GM21825 (cell line): ENCODE measurements at regions not wholly inside any gene's neighbourhood (a gene's known extent, or its start where the extent isn't known, plus 50 kb on each side); places are given as distances from the start of the nearest gene placed in this dataset.
"Not testable (repeated sequence)": the region's sequence is repeated elsewhere in the genome, so short reads cannot be mapped to it uniquely, and the experiment has no call there.

Source experiments
- ATAC-seq: cut with Tn5 transposase; IDR thresholded peaks from one replicate; pipeline ENCODE4 v1.9.1; 2021; ENCODE audit warnings: mild to moderate bottlenecking, moderate library complexity; ENCODE audit not compliant: unreplicated experiment

- ATAC-seq = no peak
Measured at GRCh38 chr21:33974513-33975468, 59.2 kb upstream of the ATP5PO start.

DNA sequence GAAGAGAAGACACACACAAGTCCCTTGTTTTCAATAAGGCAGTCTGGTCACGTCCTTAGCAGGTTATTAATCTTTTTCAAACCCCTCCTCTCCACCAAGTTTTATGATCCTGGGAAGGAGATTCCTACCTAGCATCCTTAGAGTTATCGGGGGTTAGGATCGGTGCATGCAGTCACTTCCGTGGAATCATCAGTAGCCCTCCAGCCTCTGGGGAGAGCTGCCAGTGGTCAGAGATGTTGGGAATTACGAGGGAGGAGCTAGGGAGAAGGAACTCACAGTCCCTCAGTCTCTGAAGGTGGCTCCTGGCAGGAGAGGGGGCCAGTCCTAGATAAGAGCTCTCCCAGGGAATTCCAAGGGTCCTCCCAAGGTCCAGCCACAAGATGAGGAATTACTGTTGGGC lies 57.7 kb upstream of the ATP5PO start:
- ATAC-seq = no peak

DNA sequence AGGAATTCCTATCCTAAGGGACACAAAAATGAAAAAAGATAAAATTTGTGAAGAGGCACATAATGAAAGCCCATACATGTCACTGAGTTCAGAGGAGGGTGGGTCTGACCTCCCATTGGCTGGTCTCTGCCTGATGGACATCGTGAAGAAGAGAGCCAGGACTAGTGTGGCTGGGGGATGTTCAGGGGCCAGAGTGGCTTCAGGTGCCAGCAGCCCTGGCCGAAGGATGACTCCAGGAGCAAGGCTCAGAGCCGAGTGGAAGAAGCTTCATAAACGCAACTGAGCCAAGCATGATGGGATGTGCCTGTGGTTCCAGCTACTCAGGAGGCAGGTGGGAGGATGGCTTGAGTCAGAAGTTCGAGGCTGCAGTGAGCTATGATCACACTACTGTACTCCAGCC lies 56.9 kb upstream of the ATP5PO start:
- no peak for ATAC-seq

- ATAC-seq = no peak
Measured at GRCh38 chr21:33971492-33972013, 55.9 kb upstream of the ATP5PO start.

- ATAC-seq = no peak
Measured at GRCh38 chr21:33969581-33969980, 54.0 kb upstream of the ATP5PO start.

GRCh38 chr21:33968995-33969348 lies 53.4 kb upstream of the ATP5PO start:
- ATAC-seq = no peak

GRCh38 chr21:33968080-33968994 lies 52.7 kb upstream of the ATP5PO start:
- ATAC-seq = no peak

GRCh38 chr21:33967086-33967571 lies 51.5 kb upstream of the ATP5PO start:
- no peak for ATAC-seq

- ATAC-seq = no peak
Measured at GRCh38 chr21:33966324-33966949, 50.8 kb upstream of the ATP5PO start.

GRCh38 chr21:33965662-33966061 lies 50.1 kb upstream of the ATP5PO start:
- not testable (repeated sequence) for ATAC-seq
